HAP-1 (cell line): ENCODE measurements at regions not wholly inside any gene's neighbourhood (a gene's known extent, or its start where the extent isn't known, plus 50 kb on each side); places are given as distances from the start of the nearest gene placed in this dataset.
"Not testable (repeated sequence)": the region's sequence is repeated elsewhere in the genome, so short reads cannot be mapped to it uniquely, and the experiment has no call there.

ENCODE experiments used
- DNase-seq, 2 experiments: peaks; one replicate each; pipeline ENCODE4 v3.0.0-alpha.2; 2016 to 2020; ENCODE audit warnings: low spot score in 2 of 2
- H3K27me3 ChIP-seq: fragments of 250-450 bp; sonication (Bioruptor Pico); 2 replicates; pipeline ENCODE4 v1.5.1; 2020; ENCODE audit warnings: low read depth, mild to moderate bottlenecking, moderate library complexity
- H3K36me3 ChIP-seq: fragments of 250-450 bp; sonication (Bioruptor Pico); replicated peaks from 2 replicates; pipeline ENCODE4 v1.5.1; 2020; ENCODE audit warnings: mild to moderate bottlenecking
- H3K4me1 ChIP-seq: fragments of 250-450 bp; sonication (Bioruptor Pico); 2 replicates; pipeline ENCODE4 v1.5.1; 2020; ENCODE audit warnings: mild to moderate bottlenecking
- H3K4me3 ChIP-seq: fragments of 250-450 bp; sonication (Bioruptor Pico); 2 replicates; pipeline ENCODE4 v1.5.1; 2020; ENCODE audit warnings: mild to moderate bottlenecking, moderate library complexity
- H3K9me3 ChIP-seq: fragments of 250-450 bp; sonication (Bioruptor Pico); 2 replicates; pipeline ENCODE4 v1.5.1; 2020; ENCODE audit warnings: mild to moderate bottlenecking, moderate library complexity
- in situ Hi-C: fragments of 300-500 bp; cut with MboI; formaldehyde crosslinking; loops from 3 replicates; pipeline ENCODE4 v1.14.3; 2020; ENCODE audit warnings: low sequenced_read_pairs, inconsistent platforms, mixed read lengths

DNA sequence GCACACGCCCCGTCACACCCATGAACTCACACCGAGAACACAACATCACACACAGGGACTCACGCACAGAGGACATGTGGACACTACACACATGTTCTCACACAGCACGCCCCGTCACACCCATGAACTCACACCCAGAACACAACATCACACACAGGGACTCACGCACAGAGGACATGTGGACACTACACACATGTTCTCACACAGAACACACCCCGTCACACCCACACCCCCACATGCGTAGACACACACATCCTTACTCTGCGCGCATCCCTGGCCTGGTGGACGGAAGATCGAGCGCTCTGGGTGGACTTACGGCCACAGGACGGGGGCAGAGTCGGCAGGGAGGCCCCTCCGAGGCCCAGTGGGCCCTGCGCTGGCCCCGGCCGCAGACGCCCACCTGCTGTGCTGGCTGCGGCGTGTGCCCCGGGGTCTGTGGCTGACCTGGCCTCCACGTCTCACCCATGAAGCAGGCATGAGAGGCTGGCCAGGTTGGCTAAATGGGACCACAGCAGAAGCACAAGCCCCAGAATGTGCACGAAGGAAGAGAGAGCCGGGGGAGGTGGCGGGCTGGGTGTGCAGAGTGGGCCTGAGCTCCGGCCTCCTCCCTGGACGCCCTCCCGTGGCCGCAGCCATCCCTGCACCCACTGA is 125.5 kb downstream of the METRNL start:
- DNase-seq, H3K4me3 ChIP-seq, H3K9me3 ChIP-seq, H3K36me3 ChIP-seq, H3K4me1 ChIP-seq, in situ Hi-C loops: not testable (repeated sequence)
- H3K27me3 ChIP-seq = peaks cover 11% of the 10 kb centered on the region

DNA sequence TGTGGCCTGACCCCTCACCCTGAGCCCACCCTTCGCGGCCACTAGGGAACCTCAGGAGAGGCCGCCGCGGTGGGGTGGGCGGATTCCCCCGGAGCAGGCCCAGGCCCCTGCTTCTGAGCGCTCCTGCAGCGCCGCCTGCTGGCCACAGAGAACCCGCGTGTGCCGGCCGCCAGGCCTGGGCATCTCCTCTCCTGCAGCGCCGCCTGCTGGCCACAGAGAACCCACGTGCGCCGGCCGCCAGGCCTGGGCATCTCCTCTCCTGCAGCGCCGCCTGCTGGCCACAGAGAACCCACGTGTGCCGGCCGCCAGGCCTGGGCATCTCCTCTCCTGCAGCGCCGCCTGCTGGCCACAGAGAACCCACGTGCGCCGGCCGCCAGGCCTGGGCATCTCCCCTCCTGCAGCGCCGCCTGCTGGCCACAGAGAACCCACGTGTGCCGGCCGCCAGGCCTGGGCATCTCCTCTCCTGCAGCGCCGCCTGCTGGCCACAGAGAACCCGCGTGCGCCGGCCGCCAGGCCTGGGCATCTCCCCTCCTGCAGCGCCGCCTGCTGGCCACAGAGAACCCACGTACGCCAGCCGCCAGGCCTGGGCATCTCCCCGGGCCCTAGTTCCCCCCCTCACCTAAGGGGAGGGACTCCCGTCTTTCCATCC is 126.1 kb downstream of the METRNL start:
- H3K4me3 ChIP-seq, in situ Hi-C loops, H3K36me3 ChIP-seq, H3K27me3 ChIP-seq, H3K9me3 ChIP-seq, H3K4me1 ChIP-seq: not testable (repeated sequence)
- peak in 1 of 2 experiments; percentile 57 for DNase-seq

DNA sequence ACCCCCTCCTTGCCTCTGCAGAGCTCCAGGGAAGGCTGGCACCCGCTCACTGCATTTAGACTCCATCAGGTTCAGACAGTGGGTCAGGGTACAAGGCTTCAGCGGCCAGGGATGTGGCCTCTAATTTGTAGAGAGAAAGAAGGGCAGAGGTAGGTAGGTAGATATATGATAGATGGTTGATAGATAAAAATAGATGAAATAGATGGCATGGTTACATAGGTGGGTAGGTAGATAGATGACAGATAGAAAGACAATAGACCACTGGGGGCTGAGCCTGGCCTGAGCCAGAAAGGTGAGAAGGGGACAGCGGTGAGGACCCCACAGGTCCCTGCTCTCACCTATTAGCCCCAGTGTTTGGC is 126.6 kb downstream of the METRNL start:
- in situ Hi-C loops, H3K27me3 ChIP-seq, H3K36me3 ChIP-seq, H3K4me3 ChIP-seq, H3K4me1 ChIP-seq, H3K9me3 ChIP-seq, DNase-seq: not testable (repeated sequence)

DNA sequence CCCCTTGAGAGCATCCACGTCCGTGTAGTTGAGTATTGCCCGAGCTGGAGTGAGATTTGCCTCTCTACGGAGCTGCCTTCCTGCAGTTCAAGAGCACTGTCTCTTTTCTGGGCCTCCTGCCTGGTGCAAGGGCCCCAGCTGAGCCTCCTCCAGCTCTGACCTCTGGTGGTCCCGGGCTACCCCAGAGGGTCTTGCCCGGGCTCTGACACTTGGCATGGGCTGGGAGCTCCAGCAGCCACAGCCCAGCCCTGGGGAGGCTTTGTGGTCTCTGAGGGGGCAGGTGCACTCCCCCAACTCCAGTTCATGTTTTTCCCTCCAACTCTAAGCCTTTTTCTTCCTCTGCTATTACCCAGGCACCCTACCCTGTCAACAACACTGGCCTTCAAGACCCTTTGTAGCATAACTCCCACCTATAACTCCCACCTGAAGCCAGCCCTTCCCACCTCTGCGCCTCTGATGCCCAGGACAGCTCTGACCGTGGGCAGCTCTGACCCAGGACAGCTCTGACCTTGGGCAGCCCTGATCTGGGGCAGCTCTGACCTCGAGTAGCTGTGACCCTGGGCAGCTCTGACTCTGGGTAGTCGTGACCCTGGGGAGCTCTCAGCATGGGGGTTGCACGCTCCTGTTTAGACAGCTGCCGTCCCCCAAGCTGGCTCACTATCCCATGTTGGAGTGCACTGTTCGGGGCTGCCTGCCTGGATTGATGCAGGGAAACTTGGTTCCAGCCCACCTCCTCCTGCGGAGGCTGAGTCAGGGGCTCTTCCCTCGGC is 127.6 kb downstream of the METRNL start:
- in situ Hi-C loops, H3K27me3 ChIP-seq, H3K4me3 ChIP-seq, H3K4me1 ChIP-seq, H3K9me3 ChIP-seq, H3K36me3 ChIP-seq: not testable (repeated sequence)
- DNase-seq = peak in 1 of 2 experiments; percentile 2

DNA sequence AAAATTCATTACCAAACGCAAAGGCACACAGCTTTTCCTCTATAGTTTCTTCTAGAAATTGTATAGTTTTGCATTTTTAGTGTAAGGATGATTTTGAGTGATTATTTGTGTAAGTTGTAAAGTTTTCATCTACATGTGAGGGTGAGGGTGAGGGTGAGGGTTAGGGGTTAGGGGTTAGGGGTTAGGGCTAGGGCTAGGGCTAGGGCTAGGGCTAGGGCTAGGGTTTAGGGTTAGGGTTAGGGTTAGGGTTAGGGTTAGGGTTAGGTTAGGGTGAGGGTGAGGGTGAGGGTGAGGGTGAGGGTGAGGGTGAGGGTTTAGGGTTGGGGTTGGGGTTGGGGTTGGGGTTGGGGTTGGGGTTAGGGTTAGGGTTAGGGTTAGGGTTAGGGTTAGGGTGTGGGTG is 167.6 kb downstream of the METRNL start:
- in situ Hi-C loops, H3K9me3 ChIP-seq, H3K36me3 ChIP-seq, H3K27me3 ChIP-seq, H3K4me1 ChIP-seq, H3K4me3 ChIP-seq: not testable (repeated sequence)
- peak in 1 of 2 experiments; percentile 38 for DNase-seq
